AG09309 (cell line): ENCODE measurements at regions not wholly inside any gene's neighbourhood (a gene's known extent, or its start where the extent isn't known, plus 50 kb on each side); places are given as distances from the start of the nearest gene placed in this dataset.

Experiments used
- DNase-seq: peaks from one replicate; pipeline ENCODE4 v3.0.0-alpha.2; 2010; ENCODE audit warnings: low read depth
- H3K4me3 ChIP-seq: 2 replicates; pipeline ENCODE4 v1.5.1; 2011; ENCODE audit warnings: mild to moderate bottlenecking, low read depth, low read length, moderate library complexity; ENCODE audit not compliant: control insufficient read depth
- CTCF ChIP-seq: IDR thresholded peaks from 2 replicates; pipeline ENCODE4 v1.5.1; 2011; ENCODE audit warnings: mild to moderate bottlenecking, low read depth, low read length, inconsistent platforms; ENCODE audit not compliant: insufficient read depth, control insufficient read depth; ENCODE audit errors: missing control alignments

- TF ChIP-seq CTCF = no peak
- H3K4me3 ChIP-seq = no peak overlapping the region
- DNase-seq = no peak
Measured at GRCh38 chr5:57655228-57655627, 172.6 kb upstream of the ACTBL2 start.

- no peak for DNase-seq
- no peak overlapping the region for H3K4me3 ChIP-seq
- TF ChIP-seq CTCF = no peak
Measured at GRCh38 chr5:57653636-57654290, 171.2 kb upstream of the ACTBL2 start.

- DNase-seq = no peak
- no peak overlapping the region for H3K4me3 ChIP-seq
- TF ChIP-seq CTCF = no peak
Measured at GRCh38 chr5:57651127-57651526, 168.5 kb upstream of the ACTBL2 start.

- TF ChIP-seq CTCF = peak; percentile 72
- peak; percentile 31 for DNase-seq
- H3K4me3 ChIP-seq = no peak overlapping the region
Measured at GRCh38 chr5:57650360-57651069, 167.9 kb upstream of the ACTBL2 start.

GRCh38 chr5:57642698-57643097 lies 160.1 kb upstream of the ACTBL2 start:
- H3K4me3 ChIP-seq = no peak overlapping the region
- DNase-seq = no peak
- TF ChIP-seq CTCF = no peak

- H3K4me3 ChIP-seq = no peak overlapping the region
- TF ChIP-seq CTCF = no peak
- DNase-seq = no peak
Measured at GRCh38 chr5:57642066-57642465, 159.5 kb upstream of the ACTBL2 start.
